K562 (cell line): ENCODE measurements at regions not wholly inside any gene's neighbourhood (a gene's known extent, or its start where the extent isn't known, plus 50 kb on each side); places are given as distances from the start of the nearest gene placed in this dataset.
A peak's percentile ranks its signal among the peaks of the same experiment; 100 is the strongest.

Experiments
- ATAC-seq: fragments of 200-7000 bp; cut with Tn5 transposase; 3 replicates; pipeline ENCODE4 v1.9.1; 2020; ENCODE audit warnings: moderate library complexity
- BruUV-seq: library from RNA; stranded (reverse); fragments of 400-500 nt; replicated peaks from 2 replicates; lab custom pipeline; 2021; lab: Mats Ljungman, UMichigan
- CTCF ChIA-PET: fragments of 300-600 bp; formaldehyde crosslinking; extraction: SDS; loops from one replicate; lab custom pipeline; 2021; ENCODE audit warnings: low intra/inter-chr PET ratio; lab: Yijun Ruan, JAX
- POLR2A ChIA-PET: fragments of 300-600, 350-650 bp; sonication (Branson Sonifier 250); formaldehyde crosslinking; extraction: SDS; loops from one replicate; lab custom pipeline; 2021; ENCODE audit warnings: antibody characterized with exemption, inconsistent platforms; lab: Yijun Ruan, JAX
- DNase-seq, 4 experiments: peaks; one replicate each; pipeline versions ENCODE4 v3.0.0 to v3.0.0-alpha.2; 2011 to 2018; ENCODE audit warnings: low spot score in 3 of 4, mixed read lengths in 3 of 4; ENCODE audit errors: extremely low read depth in 1 of 4
- FAIRE-seq: peaks from 2 replicates; lab custom pipeline; 2011; peaks lifted over from hg19 to GRCh38; lab: Jason Lieb, UNC
- H2AFZ ChIP-seq: 2 replicates; pipeline ENCODE4 v1.6.0; 2011; ENCODE audit warnings: low read depth, low read length, control low read depth, inconsistent platforms
- H3K27ac ChIP-seq: fragments of 200-600 bp; 3 replicates; pipeline ENCODE4 v1.8.0; 2011; ENCODE audit warnings: low read depth, mild to moderate bottlenecking, control low read depth, inconsistent platforms, low read length, moderate library complexity, mixed read lengths; ENCODE audit errors: extremely low read depth
- H3K27me3 ChIP-seq, 2 experiments: fragments of 300-600 bp in 1 of 2; 2 replicates in 1 of 2; 3 replicates in 1 of 2; pipeline versions ENCODE4 v1.6.0 to v1.8.0; 2011; ENCODE audit warnings: inconsistent platforms in 2 of 2, low read length in 2 of 2, mild to moderate bottlenecking in 1 of 2, mixed read lengths in 1 of 2, moderate library complexity in 1 of 2; ENCODE audit not compliant: control insufficient read depth in 2 of 2, insufficient read depth in 2 of 2
- H3K36me3 ChIP-seq: fragments of 300-600 bp; 3 replicates; pipeline ENCODE4 v1.8.0; 2011; ENCODE audit warnings: mild to moderate bottlenecking, low read length, inconsistent platforms; ENCODE audit not compliant: control insufficient read depth, insufficient read depth
- H3K4me1 ChIP-seq, 2 experiments: fragments of 200-600 bp in 1 of 2; replicated peaks in 1 of 2; 2 replicates in 1 of 2; 3 replicates in 1 of 2; pipeline versions ENCODE4 v1.5.1 to v1.8.0; 2011; ENCODE audit warnings: inconsistent platforms in 2 of 2, low read length in 2 of 2, mild to moderate bottlenecking in 1 of 2, mixed read lengths in 1 of 2, moderate library complexity in 1 of 2; ENCODE audit not compliant: control insufficient read depth in 2 of 2, insufficient read depth in 2 of 2
- H3K4me2 ChIP-seq: 2 replicates; pipeline ENCODE4 v1.6.1; 2011; ENCODE audit warnings: low read length, control low read depth, inconsistent platforms, mixed read lengths; ENCODE audit not compliant: insufficient read depth
- H3K4me3 ChIP-seq: fragments of 200-600 bp; sonication (generic), shearing (Covaris generic); 2 replicates; pipeline ENCODE4 v1.5.1; 2016; ENCODE audit warnings: control low read depth, inconsistent platforms
- H3K79me2 ChIP-seq: fragments of 200-600 bp; 3 replicates; pipeline ENCODE4 v1.8.0; 2011; ENCODE audit warnings: low read length, inconsistent platforms; ENCODE audit not compliant: control insufficient read depth, insufficient read depth
- H3K9ac ChIP-seq, 2 experiments: 2 replicates each; pipeline versions ENCODE4 v1.6.0 to v1.6.1; 2011; ENCODE audit warnings: low read depth in 2 of 2, low read length in 2 of 2, control low read depth in 1 of 2, inconsistent platforms in 1 of 2, mild to moderate bottlenecking in 1 of 2, mixed read lengths in 1 of 2; ENCODE audit not compliant: insufficient read depth in 1 of 2
- H3K9me1 ChIP-seq: one replicate; pipeline ENCODE4 v1.6.0; 2011; ENCODE audit warnings: inconsistent platforms, mild to moderate bottlenecking, low read length, moderate library complexity; ENCODE audit not compliant: control insufficient read depth, insufficient read depth
- H3K9me3 ChIP-seq: replicated peaks from 2 replicates; pipeline ENCODE4 v1.5.1; 2011; ENCODE audit warnings: low read depth, low read length, inconsistent platforms; ENCODE audit not compliant: control insufficient read depth, insufficient read depth
- H4K20me1 ChIP-seq: replicated peaks from 2 replicates; pipeline ENCODE4 v1.6.1; 2011; ENCODE audit warnings: low read length, inconsistent platforms, mixed read lengths; ENCODE audit not compliant: control insufficient read depth, insufficient read depth
- JUND ChIP-seq, 2 experiments: IDR thresholded peaks; 2 replicates in 1 of 2; 3 replicates in 1 of 2; pipeline ENCODE4 v1.6.1; 2011; ENCODE audit warnings: borderline replicate concordance in 2 of 2, low read depth in 2 of 2, low read length in 2 of 2, improper control_type of control experiment in 1 of 2, missing biosample characterization in 1 of 2, missing genetic modification characterization in 1 of 2, missing genetic modification reagents in 1 of 2
- KAT7 ChIP-seq: sonication (generic); formaldehyde crosslinking; IDR thresholded peaks from 2 replicates; pipeline ENCODE4 v1.8.0; 2022; ENCODE audit warnings: missing genetic modification reagents, mild to moderate bottlenecking, borderline replicate concordance
- MECOM ChIP-seq: fragments of 250-450 bp; sonication (Bioruptor Pico); IDR thresholded peaks from 2 replicates; pipeline ENCODE4 v1.8.0; 2022; ENCODE audit warnings: inconsistent platforms
- NONO ChIP-seq, 2 experiments: fragments of 200-400 bp in 1 of 2; fragments of 450-650 bp in 1 of 2; formaldehyde crosslinking in 1 of 2; IDR thresholded peaks; 2 replicates each; pipeline ENCODE4 v1.6.1; 2017; ENCODE audit warnings: low read depth in 2 of 2, mild to moderate bottlenecking in 2 of 2, moderate library complexity in 2 of 2, low read length in 1 of 2
- PRPF4 ChIP-seq: fragments of 200-400 bp; formaldehyde crosslinking; IDR thresholded peaks from one replicate; pipeline ENCODE4 v1.6.1; 2017; ENCODE audit warnings: low read length, low read depth, mild to moderate bottlenecking; ENCODE audit not compliant: insufficient read depth, poor library complexity, severe bottlenecking
- STAT5A ChIP-seq: IDR thresholded peaks from 2 replicates; pipeline ENCODE4 v1.6.1; 2012; ENCODE audit warnings: low read length, inconsistent platforms, borderline replicate concordance
- TAL1 ChIP-seq: fragments of 450-650 bp; IDR thresholded peaks from 2 replicates; pipeline ENCODE4 v1.6.1; 2016; ENCODE audit warnings: mild to moderate bottlenecking
- WGBS: fragments of 100-300 bp; shearing (Covaris generic); methylation state at CpG from one replicate; pipeline ENCODE4 v1.1.6; 2016; ENCODE audit warnings: low coverage, mixed read lengths; ENCODE audit not compliant: insufficient coverage; ENCODE audit errors: missing lambda C conversion rate; 5-methylcytosine and 5-hydroxymethylcytosine counted together
- in situ Hi-C: fragments of 300-500 bp; cut with MboI; formaldehyde crosslinking; loops from 4 replicates; pipeline ENCODE4 v1.15.0; 2018; ENCODE audit warnings: inconsistent platforms, mixed read lengths
- intact Hi-C: fragments of 100-400 bp; cut with micrococcal nuclease; formaldehyde crosslinking; loops from 2 replicates; pipeline ENCODE4 v1.14.2; 2022
- TF ChIP-seq, protein P1 (sequence below): fragments of 450-650 bp; IDR thresholded peaks from 2 replicates; pipeline ENCODE4 v1.6.1; 2016; ENCODE audit warnings: low read depth

DNA sequence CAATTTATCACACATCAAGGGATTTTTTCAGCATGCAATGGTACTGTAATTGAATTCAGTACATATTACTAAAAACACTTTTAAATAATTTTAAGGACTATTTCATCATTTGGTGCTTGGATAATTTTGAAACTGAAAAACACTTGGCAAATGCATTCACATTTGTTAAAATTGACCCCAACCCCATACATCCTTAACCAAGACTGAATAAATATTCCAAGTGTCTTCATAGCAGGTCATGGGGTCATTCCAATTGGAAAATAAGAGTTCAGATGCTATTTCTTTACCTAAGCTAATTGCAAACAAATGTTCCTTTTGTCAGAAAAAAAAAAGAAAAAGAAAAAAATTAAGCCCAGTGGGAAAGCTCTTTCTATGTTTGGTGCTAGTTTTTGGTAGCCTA is 516.4 kb upstream of the SPRY2 start:
- 0 out of 4 replicates have a peak, but pooled peaks of 1 of the 2 experiments have one; percentile 22 for TF ChIP-seq NONO (IDR thresholded peaks at IDR 0.05; ENCODE audit: low read depth in 2 of 2, low read length in 1 of 2)
- no peak for TF ChIP-seq KAT7 (CRISPR knock-in tag)
- intact Hi-C loops (no loop called here), in situ Hi-C loops (no loop called here)
- POLR2A ChIA-PET = interaction anchor here (1.0 kb wide), 1 partner anchor 9 kb away, joined by 3 read pairs; no protein-coding TSS in a partner anchor
- ATAC-seq = no peak
- Histone ChIP-seq H3K9me1 (no peaks in the 10 kb centered on the region), H3K79me2 (no peaks in the 10 kb centered on the region), H3K27me3 (no peaks in the 10 kb centered on the region), H4K20me1 (no peaks in the 10 kb centered on the region), H3K36me3 (no peaks in the 10 kb centered on the region), H2AFZ (no peak overlapping the region), H3K4me3 (no peak overlapping the region), H3K4me1 (no peaks in the 10 kb centered on the region), H3K9ac (no peak overlapping the region), H3K27ac (no peak overlapping the region), H3K4me2 (no peak overlapping the region), H3K9me3 (no peaks in the 10 kb centered on the region; the same call in 1 of the 2 replicates)
- FAIRE-seq = no peak
- BruUV-seq = no TSS peak
- CTCF ChIA-PET = no interaction called here
- DNase-seq = no peak

DNA sequence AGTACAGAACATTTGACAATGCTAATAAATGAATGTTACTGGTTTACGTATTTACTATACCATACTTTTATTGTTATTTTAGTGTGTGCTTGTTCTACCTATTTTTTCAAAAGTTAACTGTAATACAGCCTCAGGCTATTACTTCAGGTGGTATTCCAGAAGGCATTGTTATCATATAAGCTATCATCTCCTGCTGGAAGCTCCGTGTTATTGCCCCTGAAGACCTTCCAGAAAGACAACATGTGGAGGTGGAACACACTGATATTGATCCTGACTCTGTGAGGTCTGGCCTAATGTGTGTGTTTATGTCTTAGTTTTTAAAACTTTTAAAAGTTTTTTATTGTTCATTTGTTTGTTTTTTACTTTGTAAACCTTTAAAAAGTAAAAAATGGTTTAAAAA is 509.8 kb upstream of the SPRY2 start:
- CTCF ChIA-PET = no interaction called here
- FAIRE-seq = no peak
- TF ChIP-seq JUND (IDR thresholded peaks at IDR 0.05; ENCODE audit: borderline replicate concordance, low read depth, low read length) (no peak), JUND (tag; IDR thresholded peaks at IDR 0.05; ENCODE audit: borderline replicate concordance, low read depth, low read length) (no peak), TAL1 (no peak), PRPF4 (no peak), STAT5A (no peak), MECOM (CRISPR knock-in tag) (no peak)
- TF ChIP-seq, protein P1, sequence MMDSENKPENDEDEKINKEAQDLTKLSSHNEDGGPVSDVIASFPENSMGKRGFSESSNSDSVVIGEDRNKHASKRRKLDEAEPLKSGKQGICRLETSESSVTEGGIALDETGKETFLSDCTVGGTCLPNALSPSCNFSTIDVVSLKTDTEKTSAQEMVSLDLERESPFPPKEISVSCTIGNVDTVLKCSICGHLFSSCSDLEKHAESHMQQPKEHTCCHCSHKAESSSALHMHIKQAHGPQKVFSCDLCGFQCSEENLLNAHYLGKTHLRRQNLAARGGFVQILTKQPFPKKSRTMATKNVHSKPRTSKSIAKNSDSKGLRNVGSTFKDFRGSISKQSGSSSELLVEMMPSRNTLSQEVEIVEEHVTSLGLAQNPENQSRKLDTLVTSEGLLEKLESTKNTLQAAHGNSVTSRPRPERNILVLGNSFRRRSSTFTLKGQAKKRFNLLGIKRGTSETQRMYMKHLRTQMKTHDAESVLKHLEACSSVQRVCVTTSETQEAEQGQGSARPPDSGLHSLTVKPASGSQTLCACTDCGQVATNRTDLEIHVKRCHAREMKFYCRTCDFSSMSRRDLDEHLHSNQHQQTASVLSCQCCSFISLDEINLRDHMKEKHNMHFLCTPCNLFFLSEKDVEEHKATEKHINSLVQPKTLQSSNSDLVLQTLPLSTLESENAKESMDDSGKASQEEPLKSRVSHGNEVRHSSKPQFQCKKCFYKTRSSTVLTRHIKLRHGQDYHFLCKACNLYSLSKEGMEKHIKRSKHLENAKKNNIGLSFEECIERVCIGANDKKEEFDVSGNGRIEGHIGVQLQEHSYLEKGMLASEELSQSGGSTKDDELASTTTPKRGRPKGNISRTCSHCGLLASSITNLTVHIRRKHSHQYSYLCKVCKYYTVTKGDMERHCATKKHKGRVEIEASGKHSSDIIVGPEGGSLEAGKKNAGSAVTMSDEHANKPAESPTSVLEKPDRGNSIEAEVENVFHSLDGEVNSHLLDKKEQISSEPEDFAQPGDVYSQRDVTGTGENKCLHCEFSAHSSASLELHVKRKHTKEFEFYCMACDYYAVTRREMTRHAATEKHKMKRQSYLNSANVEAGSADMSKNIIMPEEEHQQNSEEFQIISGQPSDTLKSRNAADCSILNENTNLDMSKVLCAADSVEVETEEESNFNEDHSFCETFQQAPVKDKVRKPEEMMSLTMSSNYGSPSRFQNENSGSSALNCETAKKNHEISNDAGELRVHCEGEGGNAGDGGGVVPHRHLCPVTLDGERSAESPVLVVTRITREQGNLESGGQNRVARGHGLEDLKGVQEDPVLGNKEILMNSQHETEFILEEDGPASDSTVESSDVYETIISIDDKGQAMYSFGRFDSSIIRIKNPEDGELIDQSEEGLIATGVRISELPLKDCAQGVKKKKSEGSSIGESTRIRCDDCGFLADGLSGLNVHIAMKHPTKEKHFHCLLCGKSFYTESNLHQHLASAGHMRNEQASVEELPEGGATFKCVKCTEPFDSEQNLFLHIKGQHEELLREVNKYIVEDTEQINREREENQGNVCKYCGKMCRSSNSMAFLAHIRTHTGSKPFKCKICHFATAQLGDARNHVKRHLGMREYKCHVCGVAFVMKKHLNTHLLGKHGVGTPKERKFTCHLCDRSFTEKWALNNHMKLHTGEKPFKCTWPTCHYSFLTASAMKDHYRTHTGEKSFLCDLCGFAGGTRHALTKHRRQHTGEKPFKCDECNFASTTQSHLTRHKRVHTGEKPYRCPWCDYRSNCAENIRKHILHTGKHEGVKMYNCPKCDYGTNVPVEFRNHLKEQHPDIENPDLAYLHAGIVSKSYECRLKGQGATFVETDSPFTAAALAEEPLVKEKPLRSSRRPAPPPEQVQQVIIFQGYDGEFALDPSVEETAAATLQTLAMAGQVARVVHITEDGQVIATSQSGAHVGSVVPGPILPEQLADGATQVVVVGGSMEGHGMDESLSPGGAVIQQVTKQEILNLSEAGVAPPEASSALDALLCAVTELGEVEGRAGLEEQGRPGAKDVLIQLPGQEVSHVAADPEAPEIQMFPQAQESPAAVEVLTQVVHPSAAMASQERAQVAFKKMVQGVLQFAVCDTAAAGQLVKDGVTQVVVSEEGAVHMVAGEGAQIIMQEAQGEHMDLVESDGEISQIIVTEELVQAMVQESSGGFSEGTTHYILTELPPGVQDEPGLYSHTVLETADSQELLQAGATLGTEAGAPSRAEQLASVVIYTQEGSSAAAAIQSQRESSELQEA = no peak

More for the DNA sequence above, 509.8 kb upstream of the SPRY2 start:
- no peaks in the 10 kb centered on the region for H3K4me1 ChIP-seq
- no TSS peak for BruUV-seq
- no peaks in the 10 kb centered on the region for H3K27me3 ChIP-seq
- H3K27ac ChIP-seq = no peak overlapping the region
- H3K79me2 ChIP-seq = no peaks in the 10 kb centered on the region
- no peak overlapping the region for H2AFZ ChIP-seq
- no peak overlapping the region for H3K4me2 ChIP-seq
- peaks cover 2% of the 10 kb centered on the region; the same call in 1 of the 2 replicates for H3K9me3 ChIP-seq
- H3K9me1 ChIP-seq = no peaks in the 10 kb centered on the region
- intact Hi-C loops (no loop called here), in situ Hi-C loops (no loop called here)
- H4K20me1 ChIP-seq = no peaks in the 10 kb centered on the region
- H3K4me3 ChIP-seq = no peak overlapping the region
- no peak overlapping the region for H3K9ac ChIP-seq
- peak; percentile 33; the same call in 1 of the 3 replicates for ATAC-seq
- no peak for DNase-seq
- H3K36me3 ChIP-seq = no peaks in the 10 kb centered on the region
- POLR2A ChIA-PET = no interaction called here
- WGBS = under 1% methylated on average over 2 of the region's 2 CpGs
